IgD-negative memory B cell (primary cell): ENCODE measurements at regions not wholly inside any gene's neighbourhood (a gene's known extent, or its start where the extent isn't known, plus 50 kb on each side); places are given as distances from the start of the nearest gene placed in this dataset.
A peak's percentile ranks its signal among the peaks of the same experiment; 100 is the strongest.

Source experiments
- H3K27ac Mint-ChIP-seq, 3 donors: one replicate each; pipeline ENCODE4 v1.8.0; 2020 to 2022; ENCODE audit warnings: mild to moderate bottlenecking in 3 of 3, mixed read lengths in 3 of 3, moderate library complexity in 1 of 3
- H3K27me3 Mint-ChIP-seq: one replicate; pipeline ENCODE4 v1.8.0; 2021; ENCODE audit warnings: mixed read lengths
- H3K36me3 Mint-ChIP-seq: one replicate; pipeline ENCODE4 v1.8.0; 2020; ENCODE audit warnings: mild to moderate bottlenecking, mixed read lengths
- H3K4me1 Mint-ChIP-seq, 3 donors: one replicate each; pipeline ENCODE4 v1.8.0; 2020 to 2022; ENCODE audit warnings: mixed read lengths in 3 of 3, mild to moderate bottlenecking in 1 of 3
- H3K4me3 Mint-ChIP-seq, 4 donors: one replicate each; pipeline ENCODE4 v1.8.0; 2020 to 2022; ENCODE audit warnings: mild to moderate bottlenecking in 4 of 4, mixed read lengths in 4 of 4, moderate library complexity in 3 of 4
- H3K9me3 Mint-ChIP-seq, 3 donors: one replicate each; pipeline ENCODE4 v1.8.0; 2020 to 2021; ENCODE audit warnings: mixed read lengths in 3 of 3, mild to moderate bottlenecking in 1 of 3

DNA sequence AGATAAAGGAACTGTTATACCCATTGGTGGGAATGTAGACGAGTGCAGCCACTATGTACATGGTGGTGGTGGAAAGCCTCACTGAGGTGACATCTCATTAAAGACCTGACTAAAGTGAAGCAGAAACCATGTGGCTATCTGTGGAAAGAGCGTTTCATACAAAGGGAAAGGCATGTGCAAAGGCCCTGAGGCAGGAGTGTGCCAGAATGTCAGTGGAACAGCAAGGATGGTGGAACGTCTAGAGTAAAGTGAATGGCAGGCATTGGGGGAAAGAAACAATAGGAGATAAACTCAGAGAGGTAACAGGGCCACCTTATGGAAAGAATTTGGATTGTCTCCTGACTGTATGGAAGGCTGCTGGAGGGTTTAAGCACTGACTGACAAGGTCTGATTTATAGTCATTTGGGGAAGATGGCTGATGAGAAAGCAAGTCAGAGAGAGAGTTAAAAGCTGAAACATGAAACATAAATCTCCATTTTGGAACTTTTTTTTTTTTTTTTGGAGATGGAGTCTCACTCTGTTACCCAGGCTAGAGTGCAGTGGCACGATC lies 245.7 kb downstream of the STK31 start:
- Mint-ChIP-seq H3K4me3 (no peak overlapping the region), H3K9me3 (peaks cover 3 to 6% (median 4%) of the 10 kb centered on the region in 3 donors), H3K36me3 (peaks cover 2% of the 10 kb centered on the region), H3K4me1 (no peaks in the 10 kb centered on the region), H3K27me3 (peaks cover 4% of the 10 kb centered on the region), H3K27ac (no peak overlapping the region)

DNA sequence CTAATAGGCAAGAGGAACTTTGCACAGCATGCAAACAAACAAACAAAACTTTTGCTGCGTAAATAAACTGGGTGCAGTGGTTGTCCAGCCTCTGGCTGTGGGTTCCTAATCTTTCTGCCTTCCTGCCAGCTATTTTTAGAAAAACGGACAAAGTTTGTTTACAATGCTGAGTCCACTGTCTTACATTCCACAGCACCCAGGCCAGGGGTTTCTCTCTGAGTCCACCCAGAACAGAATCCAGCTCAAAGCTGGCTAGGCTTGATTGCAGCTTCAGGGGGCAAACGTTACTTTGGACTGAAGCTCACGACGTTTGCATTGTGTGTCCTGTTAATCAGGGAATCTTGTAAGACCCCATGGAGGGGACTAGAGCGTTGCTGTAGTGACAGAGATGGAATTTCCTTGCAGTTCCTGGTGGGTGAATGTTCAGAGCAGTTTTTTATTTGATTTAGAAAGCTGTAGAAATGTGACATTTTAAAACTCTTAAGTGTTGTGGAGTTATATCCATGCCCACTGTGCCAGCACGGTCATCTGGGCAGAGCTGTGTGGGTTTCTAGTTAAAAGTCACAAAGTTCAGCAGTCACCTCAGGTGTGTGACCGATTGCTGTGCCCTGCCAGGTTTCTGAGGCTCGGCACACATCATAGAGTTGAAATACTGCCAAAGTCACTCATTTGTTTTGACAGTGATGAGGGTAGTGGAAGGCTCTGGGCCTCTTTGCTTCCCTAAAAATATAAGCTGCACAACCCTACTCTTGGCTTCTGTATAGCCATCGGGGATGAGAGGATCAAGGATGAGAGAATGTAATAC lies 247.0 kb downstream of the STK31 start:
- H3K27ac Mint-ChIP-seq, result no peak overlapping the region
- peaks cover 2% of the 10 kb centered on the region for H3K36me3 Mint-ChIP-seq
- H3K4me3 Mint-ChIP-seq, result no peak overlapping the region
- peaks cover 3 to 6% (median 4%) of the 10 kb centered on the region in 3 donors for H3K9me3 Mint-ChIP-seq
- peaks cover 8% of the 10 kb centered on the region for H3K27me3 Mint-ChIP-seq
- no peaks in the 10 kb centered on the region for H3K4me1 Mint-ChIP-seq

DNA sequence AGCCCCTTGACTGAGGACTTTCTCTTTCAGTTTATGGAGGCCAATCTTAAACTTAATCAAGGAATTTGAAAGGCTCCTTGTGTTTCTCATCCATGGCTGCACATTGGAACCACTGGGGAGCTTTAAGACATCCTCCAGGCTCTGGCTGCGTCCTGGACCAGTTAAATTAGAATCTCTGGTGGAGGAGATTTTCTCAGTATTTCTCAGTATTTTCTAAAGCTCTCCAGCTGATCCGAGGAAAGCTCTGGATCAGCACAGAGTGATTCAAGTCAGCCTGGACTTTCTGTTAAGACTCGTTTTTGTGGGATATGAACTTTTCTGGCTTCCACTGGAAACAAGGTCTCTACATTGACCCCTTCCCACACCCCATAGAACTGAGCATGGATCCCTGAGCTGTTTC lies 249.8 kb downstream of the STK31 start:
- H3K4me3 Mint-ChIP-seq, result no peak overlapping the region
- peaks cover 8% of the 10 kb centered on the region for H3K27me3 Mint-ChIP-seq
- H3K36me3 Mint-ChIP-seq, result no peaks in the 10 kb centered on the region
- peaks cover 0 to 6% (median 4%) of the 10 kb centered on the region in 3 donors for H3K9me3 Mint-ChIP-seq
- H3K4me1 Mint-ChIP-seq, result no peaks in the 10 kb centered on the region
- no peak overlapping the region for H3K27ac Mint-ChIP-seq

- Mint-ChIP-seq H3K27me3 (peaks cover 8% of the 10 kb centered on the region), H3K27ac (no peak overlapping the region), H3K4me3 (no peak overlapping the region), H3K4me1 (no peaks in the 10 kb centered on the region), H3K36me3 (no peaks in the 10 kb centered on the region), H3K9me3 (peaks cover 0 to 4% (median 3%) of the 10 kb centered on the region in 3 donors)
Measured at GRCh38 chr7:23960361-23960760, 250.3 kb downstream of the STK31 start.

- Mint-ChIP-seq H3K27me3 (peaks cover 5% of the 10 kb centered on the region), H3K4me1 (no peaks in the 10 kb centered on the region), H3K36me3 (no peaks in the 10 kb centered on the region), H3K9me3 (peaks cover 0 to 3% (median 0%) of the 10 kb centered on the region in 3 donors), H3K27ac (no peak overlapping the region), H3K4me3 (no peak overlapping the region)
Measured at GRCh38 chr7:23963461-23964165, 253.6 kb downstream of the STK31 start.

DNA sequence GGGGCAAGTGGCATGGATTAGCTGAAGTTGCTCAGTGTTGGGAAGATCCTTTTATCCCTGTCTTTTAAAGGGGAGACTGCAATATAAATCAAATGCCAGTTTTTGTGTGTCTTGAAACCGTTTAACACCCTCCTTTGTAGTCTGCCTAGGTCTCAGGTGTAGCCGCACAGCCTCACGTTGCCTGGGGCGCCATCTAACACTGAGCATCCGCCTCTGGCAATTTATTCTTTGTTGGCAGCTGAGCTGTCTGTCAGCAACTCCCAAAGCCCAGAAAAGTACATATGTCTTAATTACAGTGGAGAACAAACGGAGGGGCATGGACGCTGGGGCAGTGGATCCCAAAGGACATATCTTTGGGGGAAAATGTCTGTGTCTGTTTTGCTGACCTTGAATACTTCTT lies 254.7 kb downstream of the STK31 start:
- peaks cover 5% of the 10 kb centered on the region for H3K27me3 Mint-ChIP-seq
- peak overlapping the region in 1 of 3 donors; percentile 44 for H3K27ac Mint-ChIP-seq
- H3K4me3 Mint-ChIP-seq, result no peak overlapping the region
- peaks cover 0 to 3% (median 0%) of the 10 kb centered on the region in 3 donors for H3K9me3 Mint-ChIP-seq
- H3K4me1 Mint-ChIP-seq, result no peaks in the 10 kb centered on the region
- no peaks in the 10 kb centered on the region for H3K36me3 Mint-ChIP-seq

DNA sequence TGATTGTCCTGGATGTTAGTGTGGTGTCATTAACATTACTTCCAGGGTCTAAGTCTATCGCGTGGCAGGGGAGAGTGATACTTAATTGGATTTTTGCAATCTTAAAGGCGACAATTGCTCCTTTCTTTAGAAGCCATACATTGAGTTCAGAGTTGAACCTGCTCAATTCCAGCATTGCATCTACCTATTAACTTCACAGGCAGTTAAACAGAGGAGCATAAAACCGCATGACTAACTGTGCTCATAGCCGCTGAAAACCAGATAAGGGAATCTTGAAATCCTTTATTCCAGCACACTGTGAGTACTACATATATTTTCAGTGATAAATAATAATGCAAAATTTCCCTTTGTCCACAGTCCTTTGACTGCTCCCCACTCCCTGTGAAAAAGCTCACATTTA lies 255.3 kb downstream of the STK31 start:
- H3K27me3 Mint-ChIP-seq, result peaks cover 5% of the 10 kb centered on the region

DNA sequence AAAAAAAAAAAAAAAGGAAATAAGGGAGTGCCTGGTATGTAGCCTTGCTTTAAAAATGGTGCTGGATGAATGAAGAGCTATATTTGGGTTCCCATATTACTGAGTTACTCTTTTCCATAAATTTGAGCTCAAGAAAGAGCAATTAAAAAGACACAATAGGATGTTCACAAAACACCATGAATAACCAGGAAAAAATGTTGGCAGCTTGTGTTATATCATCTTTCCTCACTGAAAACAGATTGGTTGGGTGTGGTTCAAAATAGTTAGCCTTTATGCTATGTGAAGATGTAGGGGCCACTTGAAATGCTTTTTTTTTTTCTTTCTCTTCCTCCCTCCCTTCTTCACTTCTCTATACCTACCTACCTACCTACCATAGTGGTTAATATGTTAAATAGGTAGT lies 256.9 kb downstream of the STK31 start:
- no peak overlapping the region for H3K4me3 Mint-ChIP-seq
- H3K27ac Mint-ChIP-seq, result no peak overlapping the region
- H3K4me1 Mint-ChIP-seq, result no peaks in the 10 kb centered on the region
- no peaks in the 10 kb centered on the region for H3K27me3 Mint-ChIP-seq
- H3K9me3 Mint-ChIP-seq, result peaks cover 0 to 3% (median 0%) of the 10 kb centered on the region in 3 donors
- H3K36me3 Mint-ChIP-seq, result no peaks in the 10 kb centered on the region

More for the DNA sequence above, 255.3 kb downstream of the STK31 start:
- no peaks in the 10 kb centered on the region for H3K36me3 Mint-ChIP-seq
- H3K9me3 Mint-ChIP-seq, result peaks cover 0 to 3% (median 0%) of the 10 kb centered on the region in 3 donors
- H3K27ac Mint-ChIP-seq, result no peak overlapping the region
- no peak overlapping the region for H3K4me3 Mint-ChIP-seq
- H3K4me1 Mint-ChIP-seq, result no peaks in the 10 kb centered on the region

DNA sequence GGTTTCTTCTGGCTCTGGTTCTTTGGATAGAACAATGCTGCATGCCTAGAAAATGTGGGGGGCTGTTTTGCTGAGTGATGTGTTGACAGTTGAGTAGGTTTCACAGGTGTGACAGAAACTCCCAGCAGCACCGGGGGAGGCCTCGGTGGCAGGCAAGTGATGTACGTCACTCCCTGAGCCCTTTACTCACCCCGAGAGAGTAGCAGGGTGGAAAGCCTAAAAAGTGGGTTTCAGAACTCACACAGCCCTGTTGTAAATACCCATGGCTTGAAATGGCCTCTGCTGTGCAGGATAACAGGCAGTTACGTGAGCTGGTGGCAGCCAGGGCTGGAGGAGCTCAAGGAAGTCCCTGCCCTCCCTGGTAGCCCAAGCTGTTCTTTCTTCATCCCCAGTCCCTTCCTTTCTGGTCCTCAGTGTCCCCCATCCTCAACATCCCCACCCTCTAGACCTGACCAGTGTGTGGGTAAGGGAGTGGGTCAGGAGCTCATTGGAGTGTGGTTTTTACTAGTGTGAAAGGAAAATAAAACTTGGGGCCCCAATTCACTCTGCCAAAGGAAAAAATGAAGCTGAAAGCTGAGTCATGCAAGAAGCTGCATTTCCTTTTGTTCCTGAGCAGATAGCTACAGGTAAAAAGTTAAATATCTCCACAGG lies 258.1 kb downstream of the STK31 start:
- H3K27me3 Mint-ChIP-seq, result no peaks in the 10 kb centered on the region
- H3K27ac Mint-ChIP-seq, result no peak overlapping the region
- peaks cover 0 to 3% (median 0%) of the 10 kb centered on the region in 3 donors for H3K9me3 Mint-ChIP-seq
- H3K4me1 Mint-ChIP-seq, result no peaks in the 10 kb centered on the region
- no peak overlapping the region for H3K4me3 Mint-ChIP-seq
- no peaks in the 10 kb centered on the region for H3K36me3 Mint-ChIP-seq

DNA sequence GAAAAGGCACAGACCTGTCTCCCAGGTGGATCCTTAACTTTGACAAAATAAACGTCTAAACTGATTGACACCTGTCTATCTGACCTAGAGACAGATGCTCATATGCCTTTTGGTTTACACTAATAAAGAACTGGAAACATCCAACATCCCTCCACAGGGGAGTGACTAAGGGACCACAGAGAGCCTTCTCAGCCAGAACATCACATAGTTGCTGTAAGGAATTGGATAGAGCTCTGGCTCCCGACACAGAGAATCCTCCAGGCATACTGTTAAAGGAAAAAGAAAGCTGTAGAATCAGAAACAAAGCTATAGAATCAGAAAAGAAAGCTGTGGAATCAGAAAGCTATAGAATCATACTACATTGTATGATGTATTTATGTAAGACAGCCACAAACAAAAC lies 258.8 kb downstream of the STK31 start:
- H3K27me3 Mint-ChIP-seq, result no peaks in the 10 kb centered on the region
- peaks cover 0 to 3% (median 1%) of the 10 kb centered on the region in 3 donors for H3K9me3 Mint-ChIP-seq
- H3K4me1 Mint-ChIP-seq, result no peaks in the 10 kb centered on the region
- no peak overlapping the region for H3K27ac Mint-ChIP-seq
- H3K4me3 Mint-ChIP-seq, result no peak overlapping the region
- H3K36me3 Mint-ChIP-seq, result no peaks in the 10 kb centered on the region

DNA sequence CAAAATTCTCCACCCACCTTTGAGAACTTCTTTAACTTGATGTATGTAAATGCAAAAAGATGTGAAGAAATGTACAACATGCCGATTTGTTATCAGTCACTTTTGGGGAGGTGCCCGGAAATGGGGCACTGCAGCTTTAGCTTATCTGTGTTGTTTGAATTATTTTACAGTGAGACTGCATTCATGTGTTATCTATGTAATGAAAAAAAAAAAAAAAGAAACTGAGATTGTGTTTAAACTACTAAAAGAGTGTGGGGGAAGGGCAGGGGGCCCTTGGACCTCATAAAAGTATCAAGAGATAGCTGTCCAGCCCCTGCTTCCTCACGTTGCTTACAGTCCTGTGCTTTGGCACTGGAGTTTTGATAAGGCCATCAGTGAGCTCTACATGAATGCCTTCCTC lies 259.4 kb downstream of the STK31 start:
- H3K36me3 Mint-ChIP-seq, result no peaks in the 10 kb centered on the region
- peaks cover 0 to 6% (median 3%) of the 10 kb centered on the region in 3 donors for H3K9me3 Mint-ChIP-seq
- H3K4me1 Mint-ChIP-seq, result no peaks in the 10 kb centered on the region
- no peak overlapping the region for H3K27ac Mint-ChIP-seq
- no peak overlapping the region for H3K4me3 Mint-ChIP-seq
- H3K27me3 Mint-ChIP-seq, result no peaks in the 10 kb centered on the region

- no peaks in the 10 kb centered on the region for H3K36me3 Mint-ChIP-seq
- H3K4me3 Mint-ChIP-seq, result no peak overlapping the region
- peaks cover 0 to 6% (median 3%) of the 10 kb centered on the region in 3 donors for H3K9me3 Mint-ChIP-seq
- no peak overlapping the region for H3K27ac Mint-ChIP-seq
- no peaks in the 10 kb centered on the region for H3K4me1 Mint-ChIP-seq
- H3K27me3 Mint-ChIP-seq, result no peaks in the 10 kb centered on the region
Measured at GRCh38 chr7:23970193-23970592, 260.2 kb downstream of the STK31 start.

DNA sequence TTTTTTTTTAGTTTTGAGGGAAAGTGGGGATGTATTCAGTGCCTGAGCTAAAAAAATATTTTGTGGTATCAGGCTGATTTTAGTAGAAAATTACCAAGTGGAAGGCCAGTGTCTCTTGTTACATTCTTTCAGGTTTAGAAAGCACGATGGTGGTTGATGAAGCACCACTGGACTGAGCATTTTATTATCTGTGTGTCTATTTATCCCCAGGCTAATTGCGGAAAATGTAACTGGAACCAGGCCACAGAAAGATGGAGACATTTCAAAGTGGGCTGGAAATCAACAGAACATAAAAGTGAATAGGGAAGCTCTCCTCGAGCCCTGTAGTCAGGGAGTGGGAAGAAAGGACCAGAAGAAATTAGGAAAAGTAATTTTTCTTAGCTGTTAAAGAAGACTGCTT lies 261.0 kb downstream of the STK31 start:
- H3K27me3 Mint-ChIP-seq, result no peaks in the 10 kb centered on the region
- no peak overlapping the region for H3K4me3 Mint-ChIP-seq
- H3K4me1 Mint-ChIP-seq, result no peaks in the 10 kb centered on the region

DNA sequence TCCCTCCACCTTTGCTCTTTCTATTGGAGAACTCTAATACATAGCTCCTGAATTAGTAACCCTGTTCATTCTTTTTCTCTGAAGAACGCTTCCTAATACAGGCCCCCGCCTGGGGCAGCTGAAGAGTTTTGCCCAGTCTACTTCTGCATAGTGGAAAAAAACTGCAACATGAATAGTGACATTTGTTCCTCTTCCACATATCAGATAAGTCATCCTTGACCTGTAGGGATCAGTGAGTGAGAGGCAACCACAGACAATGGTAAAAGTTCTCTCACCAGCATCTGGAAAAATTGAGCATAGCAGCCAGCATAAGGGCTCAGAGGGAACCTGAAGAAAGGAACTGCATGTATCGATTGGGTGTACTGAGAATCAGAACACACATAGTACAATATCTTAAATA lies 262.0 kb downstream of the STK31 start:
- Mint-ChIP-seq H3K36me3 (no peaks in the 10 kb centered on the region), H3K4me1 (no peaks in the 10 kb centered on the region), H3K4me3 (no peak overlapping the region), H3K27me3 (no peaks in the 10 kb centered on the region), H3K27ac (no peak overlapping the region), H3K9me3 (peaks cover 0 to 6% (median 2%) of the 10 kb centered on the region in 3 donors)

More for the DNA sequence above, 261.0 kb downstream of the STK31 start:
- Mint-ChIP-seq H3K27ac (no peak overlapping the region), H3K9me3 (peaks cover 0 to 6% (median 3%) of the 10 kb centered on the region in 3 donors), H3K36me3 (no peaks in the 10 kb centered on the region)

DNA sequence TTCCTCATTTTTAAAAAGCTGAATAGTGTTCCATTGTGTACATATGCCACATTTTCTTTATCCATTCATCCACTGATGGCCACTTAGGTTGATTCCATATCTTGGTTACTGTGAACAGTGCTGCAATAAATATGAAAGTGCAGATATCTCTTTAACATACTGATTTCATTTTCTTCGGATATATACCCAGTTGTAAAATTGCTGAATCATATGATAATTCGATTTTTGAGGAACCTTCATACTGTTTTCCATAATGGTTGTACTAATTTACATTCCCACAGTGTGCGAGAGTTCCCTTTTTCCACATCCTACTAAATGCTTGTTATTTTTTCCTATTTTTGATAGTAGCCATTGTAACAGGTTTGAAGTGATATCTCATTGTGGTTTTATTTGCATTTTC lies 263.2 kb downstream of the STK31 start:
- H3K27ac Mint-ChIP-seq, result no peak overlapping the region
- H3K4me1 Mint-ChIP-seq, result no peaks in the 10 kb centered on the region
- no peak overlapping the region for H3K4me3 Mint-ChIP-seq
- peaks cover 0 to 6% (median 4%) of the 10 kb centered on the region in 3 donors for H3K9me3 Mint-ChIP-seq
- H3K36me3 Mint-ChIP-seq, result no peaks in the 10 kb centered on the region
- no peaks in the 10 kb centered on the region for H3K27me3 Mint-ChIP-seq
